ENCODE measurements at regions not wholly inside any gene's neighbourhood (a gene's known extent, or its start where the extent isn't known, plus 50 kb on each side); places are given as distances from the start of the nearest gene placed in this dataset.

GRCh38 chr2:146530886-146531285, 1313.9 kb upstream of the ACVR2A start:
- H3K4me3 ChIP-seq (replicated peaks in 1 of 4; ENCODE audit: control extremely low read depth in 1 of 4, insufficient read depth in 1 of 4, low read depth in 3 of 4, low read length in 4 of 4), result no peak overlapping the region
- no peak overlapping the region for H3K9ac ChIP-seq (ENCODE audit: insufficient read depth, low read length)
- H2AFZ ChIP-seq (ENCODE audit: low read length), result no peak overlapping the region
- H3K4me1 ChIP-seq (ENCODE audit: control insufficient read depth, extremely low read depth, insufficient read depth, low read length), result no peaks in the 10 kb centered on the region
- no peaks in the 10 kb centered on the region for H3K36me3 ChIP-seq (ENCODE audit: control insufficient read depth, insufficient read depth, low read length)
- H3K79me2 ChIP-seq (ENCODE audit: control insufficient read depth, insufficient read depth, low read length), result no peaks in the 10 kb centered on the region
- TF ChIP-seq EZH2 (IDR thresholded peaks at IDR 0.05; ENCODE audit: low read length, missing control alignments) (no peak), CTCF (conservative IDR thresholded peaks at IDR 0.05 in 1 of 2, IDR thresholded peaks at IDR 0.05 in 1 of 2; ENCODE audit: low read depth in 1 of 2, low read length in 2 of 2) (no peak)
- H4K20me1 ChIP-seq (ENCODE audit: control insufficient read depth, extremely low read depth, insufficient read depth, low read length), result no peaks in the 10 kb centered on the region
- no peaks in the 10 kb centered on the region for H3K9me3 ChIP-seq (ENCODE audit: control insufficient read depth, insufficient read depth, low read depth, low read length)
- DNase-seq (ENCODE audit: low read depth in 2 of 2), result no peak
- H3K27me3 ChIP-seq (ENCODE audit: control insufficient read depth, insufficient read depth, low read length), result no peaks in the 10 kb centered on the region
- no peak overlapping the region for H3K4me2 ChIP-seq (ENCODE audit: extremely low read depth, insufficient read depth, low read length)
- no peak overlapping the region for H3K27ac ChIP-seq (ENCODE audit: insufficient read depth, low read length)

- H3K36me3 ChIP-seq (ENCODE audit: control insufficient read depth, insufficient read depth, low read length), result no peaks in the 10 kb centered on the region
- no peak overlapping the region for H3K4me3 ChIP-seq (replicated peaks in 1 of 4; ENCODE audit: control extremely low read depth in 1 of 4, insufficient read depth in 1 of 4, low read depth in 3 of 4, low read length in 4 of 4)
- no peaks in the 10 kb centered on the region for H3K79me2 ChIP-seq (ENCODE audit: control insufficient read depth, insufficient read depth, low read length)
- H4K20me1 ChIP-seq (ENCODE audit: control insufficient read depth, extremely low read depth, insufficient read depth, low read length), result no peaks in the 10 kb centered on the region
- H3K27ac ChIP-seq (ENCODE audit: insufficient read depth, low read length), result no peak overlapping the region
- H2AFZ ChIP-seq (ENCODE audit: low read length), result no peak overlapping the region
- peak in 1 of 2 donors; percentile 75 for DNase-seq (ENCODE audit: low read depth in 2 of 2)
- H3K9ac ChIP-seq (ENCODE audit: insufficient read depth, low read length), result no peak overlapping the region
- TF ChIP-seq EZH2 (IDR thresholded peaks at IDR 0.05; ENCODE audit: low read length, missing control alignments), result no peak
- no peak for TF ChIP-seq CTCF (conservative IDR thresholded peaks at IDR 0.05 in 1 of 2, IDR thresholded peaks at IDR 0.05 in 1 of 2; ENCODE audit: low read depth in 1 of 2, low read length in 2 of 2)
- H3K4me1 ChIP-seq (ENCODE audit: control insufficient read depth, extremely low read depth, insufficient read depth, low read length), result no peaks in the 10 kb centered on the region
- H3K27me3 ChIP-seq (ENCODE audit: control insufficient read depth, insufficient read depth, low read length), result no peaks in the 10 kb centered on the region
- H3K9me3 ChIP-seq (ENCODE audit: control insufficient read depth, insufficient read depth, low read depth, low read length), result no peaks in the 10 kb centered on the region
- H3K4me2 ChIP-seq (ENCODE audit: extremely low read depth, insufficient read depth, low read length), result no peak overlapping the region
Observed at GRCh38 chr2:146527166-146527565, 1317.7 kb upstream of the ACVR2A start.

- DNase-seq (ENCODE audit: low read depth in 2 of 2), result peak; percentile 7 to 50
- Histone ChIP-seq H3K27ac (ENCODE audit: insufficient read depth, low read length) (no peak overlapping the region), H3K4me1 (ENCODE audit: control insufficient read depth, extremely low read depth, insufficient read depth, low read length) (no peaks in the 10 kb centered on the region), H3K4me2 (ENCODE audit: extremely low read depth, insufficient read depth, low read length) (no peak overlapping the region), H3K27me3 (ENCODE audit: control insufficient read depth, insufficient read depth, low read length) (no peaks in the 10 kb centered on the region), H3K9me3 (ENCODE audit: control insufficient read depth, insufficient read depth, low read depth, low read length) (no peaks in the 10 kb centered on the region), H2AFZ (ENCODE audit: low read length) (no peak overlapping the region), H3K9ac (ENCODE audit: insufficient read depth, low read length) (no peak overlapping the region), H3K36me3 (ENCODE audit: control insufficient read depth, insufficient read depth, low read length) (no peaks in the 10 kb centered on the region), H4K20me1 (ENCODE audit: control insufficient read depth, extremely low read depth, insufficient read depth, low read length) (no peaks in the 10 kb centered on the region), H3K4me3 (replicated peaks in 1 of 4; ENCODE audit: control extremely low read depth in 1 of 4, insufficient read depth in 1 of 4, low read depth in 3 of 4, low read length in 4 of 4) (no peak overlapping the region), H3K79me2 (ENCODE audit: control insufficient read depth, insufficient read depth, low read length) (no peaks in the 10 kb centered on the region)
- TF ChIP-seq CTCF (conservative IDR thresholded peaks at IDR 0.05 in 1 of 2, IDR thresholded peaks at IDR 0.05 in 1 of 2; ENCODE audit: low read depth in 1 of 2, low read length in 2 of 2) (peak in 1 of 2 donors; percentile 11), EZH2 (IDR thresholded peaks at IDR 0.05; ENCODE audit: low read length, missing control alignments) (no peak)
Observed at GRCh38 chr2:146523196-146523595, 1321.6 kb upstream of the ACVR2A start.

Measured in fibroblast of lung (primary cell).